K562 (cell line): ENCODE measurements at regions not wholly inside any gene's neighbourhood (a gene's known extent, or its start where the extent isn't known, plus 50 kb on each side); places are given as distances from the start of the nearest gene placed in this dataset.

Experiments used
- ATAC-seq: fragments of 200-7000 bp; cut with Tn5 transposase; 3 replicates; pipeline ENCODE4 v1.9.1; 2020; ENCODE audit warnings: moderate library complexity
- BruUV-seq: library from RNA; stranded (reverse); fragments of 400-500 nt; replicated peaks from 2 replicates; lab custom pipeline; 2021; lab: Mats Ljungman, UMichigan
- CTCF ChIA-PET: fragments of 300-600 bp; formaldehyde crosslinking; extraction: SDS; loops from one replicate; lab custom pipeline; 2021; ENCODE audit warnings: low intra/inter-chr PET ratio; lab: Yijun Ruan, JAX
- POLR2A ChIA-PET: fragments of 300-600, 350-650 bp; sonication (Branson Sonifier 250); formaldehyde crosslinking; extraction: SDS; loops from one replicate; lab custom pipeline; 2021; ENCODE audit warnings: antibody characterized with exemption, inconsistent platforms; lab: Yijun Ruan, JAX
- DNase-seq, 4 experiments: peaks; one replicate each; pipeline versions ENCODE4 v3.0.0 to v3.0.0-alpha.2; 2011 to 2018; ENCODE audit warnings: low spot score in 3 of 4, mixed read lengths in 3 of 4; ENCODE audit errors: extremely low read depth in 1 of 4
- FAIRE-seq: peaks from 2 replicates; lab custom pipeline; 2011; peaks lifted over from hg19 to GRCh38; lab: Jason Lieb, UNC
- H2AFZ ChIP-seq: 2 replicates; pipeline ENCODE4 v1.6.0; 2011; ENCODE audit warnings: low read depth, low read length, control low read depth, inconsistent platforms
- H3K27ac ChIP-seq: fragments of 200-600 bp; 3 replicates; pipeline ENCODE4 v1.8.0; 2011; ENCODE audit warnings: low read depth, mild to moderate bottlenecking, control low read depth, inconsistent platforms, low read length, moderate library complexity, mixed read lengths; ENCODE audit errors: extremely low read depth
- H3K27me3 ChIP-seq, 2 experiments: fragments of 300-600 bp in 1 of 2; 2 replicates in 1 of 2; 3 replicates in 1 of 2; pipeline versions ENCODE4 v1.6.0 to v1.8.0; 2011; ENCODE audit warnings: inconsistent platforms in 2 of 2, low read length in 2 of 2, mild to moderate bottlenecking in 1 of 2, mixed read lengths in 1 of 2, moderate library complexity in 1 of 2; ENCODE audit not compliant: control insufficient read depth in 2 of 2, insufficient read depth in 2 of 2
- H3K36me3 ChIP-seq: fragments of 300-600 bp; 3 replicates; pipeline ENCODE4 v1.8.0; 2011; ENCODE audit warnings: mild to moderate bottlenecking, low read length, inconsistent platforms; ENCODE audit not compliant: control insufficient read depth, insufficient read depth
- H3K4me1 ChIP-seq, 2 experiments: fragments of 200-600 bp in 1 of 2; replicated peaks in 1 of 2; 2 replicates in 1 of 2; 3 replicates in 1 of 2; pipeline versions ENCODE4 v1.5.1 to v1.8.0; 2011; ENCODE audit warnings: inconsistent platforms in 2 of 2, low read length in 2 of 2, mild to moderate bottlenecking in 1 of 2, mixed read lengths in 1 of 2, moderate library complexity in 1 of 2; ENCODE audit not compliant: control insufficient read depth in 2 of 2, insufficient read depth in 2 of 2
- H3K4me2 ChIP-seq: 2 replicates; pipeline ENCODE4 v1.6.1; 2011; ENCODE audit warnings: low read length, control low read depth, inconsistent platforms, mixed read lengths; ENCODE audit not compliant: insufficient read depth
- H3K4me3 ChIP-seq: fragments of 200-600 bp; sonication (generic), shearing (Covaris generic); 2 replicates; pipeline ENCODE4 v1.5.1; 2016; ENCODE audit warnings: control low read depth, inconsistent platforms
- H3K79me2 ChIP-seq: fragments of 200-600 bp; 3 replicates; pipeline ENCODE4 v1.8.0; 2011; ENCODE audit warnings: low read length, inconsistent platforms; ENCODE audit not compliant: control insufficient read depth, insufficient read depth
- H3K9ac ChIP-seq, 2 experiments: 2 replicates each; pipeline versions ENCODE4 v1.6.0 to v1.6.1; 2011; ENCODE audit warnings: low read depth in 2 of 2, low read length in 2 of 2, control low read depth in 1 of 2, inconsistent platforms in 1 of 2, mild to moderate bottlenecking in 1 of 2, mixed read lengths in 1 of 2; ENCODE audit not compliant: insufficient read depth in 1 of 2
- H3K9me1 ChIP-seq: one replicate; pipeline ENCODE4 v1.6.0; 2011; ENCODE audit warnings: inconsistent platforms, mild to moderate bottlenecking, low read length, moderate library complexity; ENCODE audit not compliant: control insufficient read depth, insufficient read depth
- H3K9me3 ChIP-seq: replicated peaks from 2 replicates; pipeline ENCODE4 v1.5.1; 2011; ENCODE audit warnings: low read depth, low read length, inconsistent platforms; ENCODE audit not compliant: control insufficient read depth, insufficient read depth
- H4K20me1 ChIP-seq: replicated peaks from 2 replicates; pipeline ENCODE4 v1.6.1; 2011; ENCODE audit warnings: low read length, inconsistent platforms, mixed read lengths; ENCODE audit not compliant: control insufficient read depth, insufficient read depth
- CCAR2 ChIP-seq: fragments of 200-400 bp; formaldehyde crosslinking; IDR thresholded peaks from 2 replicates; pipeline ENCODE4 v1.6.1; 2017; ENCODE audit warnings: mild to moderate bottlenecking, low read depth, low read length
- CEBPB ChIP-seq: fragments of 450-650 bp; IDR thresholded peaks from 2 replicates; pipeline ENCODE4 v1.6.1; 2016; ENCODE audit warnings: missing genetic modification characterization, missing compliant biosample characterization
- EZH2 ChIP-seq: IDR thresholded peaks from 2 replicates; pipeline ENCODE4 v1.6.1; 2012; ENCODE audit warnings: low read depth, mild to moderate bottlenecking, inconsistent platforms, low read length, borderline replicate concordance
- NBN ChIP-seq: fragments of 450-650 bp; IDR thresholded peaks from 2 replicates; pipeline ENCODE4 v1.6.1; 2016; ENCODE audit warnings: low read depth, mild to moderate bottlenecking
- SMAD3 ChIP-seq: fragments of 450-650 bp; formaldehyde crosslinking; conservative IDR thresholded peaks from 2 replicates; pipeline ENCODE4 v1.4.0; 2020; ENCODE audit warnings: mild to moderate bottlenecking
- SNIP1 ChIP-seq: fragments of 450-650 bp; IDR thresholded peaks from 2 replicates; pipeline ENCODE4 v1.7.1; 2017; ENCODE audit warnings: low read depth, mild to moderate bottlenecking
- ZNF316 ChIP-seq: fragments of 450-650 bp; IDR thresholded peaks from 2 replicates; pipeline ENCODE4 v1.6.1; 2016
- ZNF395 ChIP-seq: fragments of 200-800 bp; sonication (Bioruptor generic); IDR thresholded peaks from 2 replicates; pipeline ENCODE4 v1.6.1; 2017; ENCODE audit warnings: missing genetic modification characterization, missing compliant biosample characterization
- ZNF75A ChIP-seq: fragments of 450-650 bp; formaldehyde crosslinking; IDR thresholded peaks from 2 replicates; pipeline ENCODE4 v1.4.0; 2020; ENCODE audit warnings: mild to moderate bottlenecking
- WGBS: fragments of 100-300 bp; shearing (Covaris generic); methylation state at CpG from one replicate; pipeline ENCODE4 v1.1.6; 2016; ENCODE audit warnings: low coverage, mixed read lengths; ENCODE audit not compliant: insufficient coverage; ENCODE audit errors: missing lambda C conversion rate; 5-methylcytosine and 5-hydroxymethylcytosine counted together
- in situ Hi-C: fragments of 300-500 bp; cut with MboI; formaldehyde crosslinking; loops from 4 replicates; pipeline ENCODE4 v1.15.0; 2018; ENCODE audit warnings: inconsistent platforms, mixed read lengths
- intact Hi-C: fragments of 100-400 bp; cut with micrococcal nuclease; formaldehyde crosslinking; loops from 2 replicates; pipeline ENCODE4 v1.14.2; 2022

- ChIA-PET CTCF (no interaction called here), POLR2A (interaction anchor here (0.6 kb wide), 1 partner anchor 9 kb away, joined by 3 read pairs; no protein-coding TSS in a partner anchor)
- no TSS peak for BruUV-seq
- WGBS: 1% methylated on average over 7 of the region's 8 CpGs
- Histone ChIP-seq H3K27me3 (peaks cover 32 to 42% of the 10 kb centered on the region in 2 experiments), H3K9me3 (no peaks in the 10 kb centered on the region), H3K4me2 (no peak overlapping the region), H3K9me1 (no peaks in the 10 kb centered on the region), H3K9ac (no peak overlapping the region), H3K4me3 (no peak overlapping the region), H3K79me2 (no peaks in the 10 kb centered on the region), H4K20me1 (peaks cover 6% of the 10 kb centered on the region; the same call in 1 of the 2 replicates), H3K27ac (no peak overlapping the region), H2AFZ (no peak overlapping the region), H3K4me1 (no peaks in the 10 kb centered on the region), H3K36me3 (no peaks in the 10 kb centered on the region)
- ATAC-seq (no peak), FAIRE-seq (no peak), DNase-seq (no peak)
- intact Hi-C loops: no loop called here
- in situ Hi-C loops: no loop called here
- TF ChIP-seq EZH2 (no peak), SNIP1 (no peak), SMAD3 (no peak), ZNF75A (CRISPR knock-in tag) (no peak), CCAR2 (no peak), CEBPB (tag) (no peak), ZNF395 (CRISPR knock-in tag) (no peak), NBN (no peak), ZNF316 (no peak)
Observed at GRCh38 chr10:78895469-78895868, 173.3 kb upstream of the ZMIZ1 start.
